WTC11 (cell line): ENCODE measurements at regions not wholly inside any gene's neighbourhood (a gene's known extent, or its start where the extent isn't known, plus 50 kb on each side); places are given as distances from the start of the nearest gene placed in this dataset.

ENCODE experiments used
- ATAC-seq: fragments of 200-7000 bp; cut with Tn5 transposase; 2 replicates; pipeline ENCODE4 v1.10.0; 2021; ENCODE audit warnings: mild to moderate bottlenecking, moderate library complexity
- CTCF ChIA-PET: fragments of 300-600 bp; sonication (Branson Sonifier 250); formaldehyde crosslinking; loops from one replicate; lab custom pipeline; 2021; ENCODE audit warnings: antibody characterized with exemption; lab: Charles Lee
- POLR2A ChIA-PET: fragments of 350-600 bp; sonication (Branson Sonifier 250); formaldehyde crosslinking; loops from one replicate; lab custom pipeline; 2021; ENCODE audit warnings: antibody characterized with exemption; lab: Charles Lee
- DNase-seq: peaks from one replicate; pipeline ENCODE4 v3.0.0; 2021; ENCODE audit warnings: low spot score
- H3K27ac Mint-ChIP-seq: 2 replicates; pipeline ENCODE4 v1.8.0; 2021; ENCODE audit warnings: mixed read lengths
- H3K27me3 Mint-ChIP-seq: 2 replicates; pipeline ENCODE4 v1.8.0; 2021; ENCODE audit warnings: low read depth, mild to moderate bottlenecking, moderate library complexity, mixed read lengths
- H3K36me3 Mint-ChIP-seq: 2 replicates; pipeline ENCODE4 v1.8.0; 2021; ENCODE audit warnings: mixed read lengths
- H3K4me1 Mint-ChIP-seq: 2 replicates; pipeline ENCODE4 v1.8.0; 2022; ENCODE audit warnings: mixed read lengths
- H3K4me3 Mint-ChIP-seq: 2 replicates; pipeline ENCODE4 v1.8.0; 2021; ENCODE audit warnings: mild to moderate bottlenecking, moderate library complexity, mixed read lengths
- H3K9me3 Mint-ChIP-seq: 2 replicates; pipeline ENCODE4 v1.8.0; 2021; ENCODE audit warnings: mixed read lengths
- CREB1 ChIP-seq: sonication (generic); formaldehyde crosslinking; IDR thresholded peaks from 2 replicates; pipeline ENCODE4 v1.8.0; 2023; ENCODE audit warnings: mild to moderate bottlenecking, missing genetic modification reagents
- FOXP1 ChIP-seq: sonication (generic); formaldehyde crosslinking; IDR thresholded peaks from 2 replicates; pipeline ENCODE4 v1.8.0; 2022; ENCODE audit warnings: missing genetic modification reagents, mild to moderate bottlenecking, moderate library complexity, borderline replicate concordance
- GABPB1 ChIP-seq: sonication (generic); formaldehyde crosslinking; IDR thresholded peaks from 2 replicates; pipeline ENCODE4 v1.8.1; 2023; ENCODE audit warnings: mild to moderate bottlenecking, missing genetic modification reagents
- IRF2 ChIP-seq: sonication (generic); formaldehyde crosslinking; IDR thresholded peaks from 2 replicates; pipeline ENCODE4 v1.8.0; 2022; ENCODE audit warnings: low read depth, missing genetic modification reagents, borderline replicate concordance
- JUN ChIP-seq: sonication (generic); formaldehyde crosslinking; IDR thresholded peaks from 2 replicates; pipeline ENCODE4 v1.8.0; 2023; ENCODE audit warnings: mild to moderate bottlenecking, missing genetic modification reagents
- NFE2L1 ChIP-seq: sonication (generic); formaldehyde crosslinking; IDR thresholded peaks from 2 replicates; pipeline ENCODE4 v1.8.1; 2023; ENCODE audit warnings: missing genetic modification reagents
- NR3C1 ChIP-seq: sonication (generic); formaldehyde crosslinking; conservative IDR thresholded peaks from 2 replicates; pipeline ENCODE4 v1.8.1; 2023; ENCODE audit warnings: low read depth, mild to moderate bottlenecking, missing genetic modification reagents
- PRRX2 ChIP-seq: fragments of 250-450 bp; sonication (Bioruptor Pico); IDR thresholded peaks from 2 replicates; pipeline ENCODE4 v1.8.0; 2021; ENCODE audit warnings: mild to moderate bottlenecking
- TEAD4 ChIP-seq: sonication (generic); formaldehyde crosslinking; IDR thresholded peaks from 2 replicates; pipeline ENCODE4 v1.8.0; 2022; ENCODE audit warnings: mild to moderate bottlenecking, missing genetic modification reagents
- ZBTB21 ChIP-seq: sonication (generic); formaldehyde crosslinking; IDR thresholded peaks from 2 replicates; pipeline ENCODE4 v1.8.1; 2023; ENCODE audit warnings: mild to moderate bottlenecking, missing genetic modification reagents, borderline replicate concordance
- ZNF138 ChIP-seq: sonication (generic); formaldehyde crosslinking; conservative IDR thresholded peaks from 2 replicates; pipeline ENCODE4 v1.8.1; 2022; ENCODE audit warnings: mild to moderate bottlenecking, moderate library complexity, missing genetic modification reagents
- ZNF219 ChIP-seq: sonication (generic); formaldehyde crosslinking; IDR thresholded peaks from 2 replicates; pipeline ENCODE4 v1.8.0; 2023; ENCODE audit warnings: missing genetic modification reagents, mild to moderate bottlenecking, borderline replicate concordance
- TF ChIP-seq, protein P1 (sequence below): sonication (generic); formaldehyde crosslinking; IDR thresholded peaks from 2 replicates; pipeline ENCODE4 v1.8.1; 2023; ENCODE audit warnings: mild to moderate bottlenecking, missing genetic modification reagents, moderate library complexity
- TF ChIP-seq, protein P2 (sequence below): sonication (generic); formaldehyde crosslinking; IDR thresholded peaks from 2 replicates; pipeline ENCODE4 v1.8.1; 2022; ENCODE audit warnings: low read depth, mild to moderate bottlenecking, moderate library complexity, missing genetic modification reagents, borderline replicate concordance
- TF ChIP-seq, protein P3 (sequence below): sonication (generic); formaldehyde crosslinking; IDR thresholded peaks from 2 replicates; pipeline ENCODE4 v1.8.0; 2023; ENCODE audit warnings: missing genetic modification reagents
- TF ChIP-seq, protein P4 (sequence below): sonication (generic); formaldehyde crosslinking; IDR thresholded peaks from 2 replicates; pipeline ENCODE4 v1.8.0; 2023; ENCODE audit warnings: mild to moderate bottlenecking, missing genetic modification reagents
- TF ChIP-seq, protein P5 (sequence below): sonication (generic); formaldehyde crosslinking; IDR thresholded peaks from 2 replicates; pipeline ENCODE4 v1.8.1; 2022; ENCODE audit warnings: low read depth, missing genetic modification reagents, borderline replicate concordance
- TF ChIP-seq, protein P6 (sequence below): fragments of 200-600 bp; IDR thresholded peaks from 2 replicates; pipeline ENCODE4 v1.8.0; 2022; ENCODE audit warnings: antibody characterized with exemption
- TF ChIP-seq, protein P7 (sequence below): sonication (generic); formaldehyde crosslinking; IDR thresholded peaks from 2 replicates; pipeline ENCODE4 v1.8.1; 2023; ENCODE audit warnings: mild to moderate bottlenecking, missing genetic modification reagents, moderate library complexity

DNA sequence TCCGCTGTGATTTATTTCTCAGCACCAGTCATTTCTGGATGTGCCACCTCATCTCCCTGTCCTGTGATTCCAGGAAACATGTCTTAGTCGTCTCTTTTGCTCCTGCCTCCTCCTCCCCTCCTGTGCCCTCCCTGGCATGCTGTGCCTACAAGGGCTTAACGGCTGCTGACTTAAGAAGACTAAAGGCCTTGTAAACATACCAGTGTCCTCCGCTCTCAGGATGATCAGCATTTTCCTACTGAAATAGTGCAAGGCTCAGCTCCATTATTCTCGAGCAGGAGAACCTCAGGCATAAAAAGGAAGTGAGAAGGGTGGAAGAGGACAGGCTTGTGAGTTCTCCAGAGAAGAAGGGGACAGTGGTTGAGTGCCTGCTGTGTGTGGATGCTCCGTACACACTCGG is 61.6 kb upstream of the RUNX3 start:
- ATAC-seq (no peak), DNase-seq (no peak)
- Mint-ChIP-seq H3K27me3 (no peaks in the 10 kb centered on the region; the same call in 1 of the 2 replicates), H3K4me1 (peaks cover 12% of the 10 kb centered on the region), H3K4me3 (no peak overlapping the region), H3K27ac (no peak overlapping the region), H3K9me3 (peaks cover 10% of the 10 kb centered on the region), H3K36me3 (no peaks in the 10 kb centered on the region)
- no peak for TF ChIP-seq JUN (CRISPR knock-in tag)
- TF ChIP-seq PRRX2 (CRISPR knock-in tag) = no peak
- TF ChIP-seq, protein P1, sequence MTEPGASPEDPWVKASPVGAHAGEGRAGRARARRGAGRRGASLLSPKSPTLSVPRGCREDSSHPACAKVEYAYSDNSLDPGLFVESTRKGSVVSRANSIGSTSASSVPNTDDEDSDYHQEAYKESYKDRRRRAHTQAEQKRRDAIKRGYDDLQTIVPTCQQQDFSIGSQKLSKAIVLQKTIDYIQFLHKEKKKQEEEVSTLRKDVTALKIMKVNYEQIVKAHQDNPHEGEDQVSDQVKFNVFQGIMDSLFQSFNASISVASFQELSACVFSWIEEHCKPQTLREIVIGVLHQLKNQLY = no peak
- no peak for TF ChIP-seq FOXP1 (CRISPR knock-in tag)
- TF ChIP-seq, protein P2, sequence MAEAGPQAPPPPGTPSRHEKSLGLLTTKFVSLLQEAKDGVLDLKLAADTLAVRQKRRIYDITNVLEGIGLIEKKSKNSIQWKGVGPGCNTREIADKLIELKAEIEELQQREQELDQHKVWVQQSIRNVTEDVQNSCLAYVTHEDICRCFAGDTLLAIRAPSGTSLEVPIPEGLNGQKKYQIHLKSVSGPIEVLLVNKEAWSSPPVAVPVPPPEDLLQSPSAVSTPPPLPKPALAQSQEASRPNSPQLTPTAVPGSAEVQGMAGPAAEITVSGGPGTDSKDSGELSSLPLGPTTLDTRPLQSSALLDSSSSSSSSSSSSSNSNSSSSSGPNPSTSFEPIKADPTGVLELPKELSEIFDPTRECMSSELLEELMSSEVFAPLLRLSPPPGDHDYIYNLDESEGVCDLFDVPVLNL (CRISPR knock-in tag) = no peak
- no peak for TF ChIP-seq GABPB1 (CRISPR knock-in tag)
- TF ChIP-seq, protein P3, sequence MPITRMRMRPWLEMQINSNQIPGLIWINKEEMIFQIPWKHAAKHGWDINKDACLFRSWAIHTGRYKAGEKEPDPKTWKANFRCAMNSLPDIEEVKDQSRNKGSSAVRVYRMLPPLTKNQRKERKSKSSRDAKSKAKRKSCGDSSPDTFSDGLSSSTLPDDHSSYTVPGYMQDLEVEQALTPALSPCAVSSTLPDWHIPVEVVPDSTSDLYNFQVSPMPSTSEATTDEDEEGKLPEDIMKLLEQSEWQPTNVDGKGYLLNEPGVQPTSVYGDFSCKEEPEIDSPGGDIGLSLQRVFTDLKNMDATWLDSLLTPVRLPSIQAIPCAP (CRISPR knock-in tag) = no peak
- TF ChIP-seq, protein P4, sequence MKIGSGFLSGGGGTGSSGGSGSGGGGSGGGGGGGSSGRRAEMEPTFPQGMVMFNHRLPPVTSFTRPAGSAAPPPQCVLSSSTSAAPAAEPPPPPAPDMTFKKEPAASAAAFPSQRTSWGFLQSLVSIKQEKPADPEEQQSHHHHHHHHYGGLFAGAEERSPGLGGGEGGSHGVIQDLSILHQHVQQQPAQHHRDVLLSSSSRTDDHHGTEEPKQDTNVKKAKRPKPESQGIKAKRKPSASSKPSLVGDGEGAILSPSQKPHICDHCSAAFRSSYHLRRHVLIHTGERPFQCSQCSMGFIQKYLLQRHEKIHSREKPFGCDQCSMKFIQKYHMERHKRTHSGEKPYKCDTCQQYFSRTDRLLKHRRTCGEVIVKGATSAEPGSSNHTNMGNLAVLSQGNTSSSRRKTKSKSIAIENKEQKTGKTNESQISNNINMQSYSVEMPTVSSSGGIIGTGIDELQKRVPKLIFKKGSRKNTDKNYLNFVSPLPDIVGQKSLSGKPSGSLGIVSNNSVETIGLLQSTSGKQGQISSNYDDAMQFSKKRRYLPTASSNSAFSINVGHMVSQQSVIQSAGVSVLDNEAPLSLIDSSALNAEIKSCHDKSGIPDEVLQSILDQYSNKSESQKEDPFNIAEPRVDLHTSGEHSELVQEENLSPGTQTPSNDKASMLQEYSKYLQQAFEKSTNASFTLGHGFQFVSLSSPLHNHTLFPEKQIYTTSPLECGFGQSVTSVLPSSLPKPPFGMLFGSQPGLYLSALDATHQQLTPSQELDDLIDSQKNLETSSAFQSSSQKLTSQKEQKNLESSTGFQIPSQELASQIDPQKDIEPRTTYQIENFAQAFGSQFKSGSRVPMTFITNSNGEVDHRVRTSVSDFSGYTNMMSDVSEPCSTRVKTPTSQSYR (CRISPR knock-in tag) = no peak
- TF ChIP-seq ZNF219 (CRISPR knock-in tag) = no peak
- TF ChIP-seq ZBTB21 = no peak
- TF ChIP-seq IRF2 = no peak
- TF ChIP-seq NFE2L1 (CRISPR knock-in tag) = no peak
- TF ChIP-seq ZNF138 = no peak
- TF ChIP-seq, protein P5, sequence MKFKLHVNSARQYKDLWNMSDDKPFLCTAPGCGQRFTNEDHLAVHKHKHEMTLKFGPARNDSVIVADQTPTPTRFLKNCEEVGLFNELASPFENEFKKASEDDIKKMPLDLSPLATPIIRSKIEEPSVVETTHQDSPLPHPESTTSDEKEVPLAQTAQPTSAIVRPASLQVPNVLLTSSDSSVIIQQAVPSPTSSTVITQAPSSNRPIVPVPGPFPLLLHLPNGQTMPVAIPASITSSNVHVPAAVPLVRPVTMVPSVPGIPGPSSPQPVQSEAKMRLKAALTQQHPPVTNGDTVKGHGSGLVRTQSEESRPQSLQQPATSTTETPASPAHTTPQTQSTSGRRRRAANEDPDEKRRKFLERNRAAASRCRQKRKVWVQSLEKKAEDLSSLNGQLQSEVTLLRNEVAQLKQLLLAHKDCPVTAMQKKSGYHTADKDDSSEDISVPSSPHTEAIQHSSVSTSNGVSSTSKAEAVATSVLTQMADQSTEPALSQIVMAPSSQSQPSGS (CRISPR knock-in tag) = no peak
- TF ChIP-seq, protein P6, sequence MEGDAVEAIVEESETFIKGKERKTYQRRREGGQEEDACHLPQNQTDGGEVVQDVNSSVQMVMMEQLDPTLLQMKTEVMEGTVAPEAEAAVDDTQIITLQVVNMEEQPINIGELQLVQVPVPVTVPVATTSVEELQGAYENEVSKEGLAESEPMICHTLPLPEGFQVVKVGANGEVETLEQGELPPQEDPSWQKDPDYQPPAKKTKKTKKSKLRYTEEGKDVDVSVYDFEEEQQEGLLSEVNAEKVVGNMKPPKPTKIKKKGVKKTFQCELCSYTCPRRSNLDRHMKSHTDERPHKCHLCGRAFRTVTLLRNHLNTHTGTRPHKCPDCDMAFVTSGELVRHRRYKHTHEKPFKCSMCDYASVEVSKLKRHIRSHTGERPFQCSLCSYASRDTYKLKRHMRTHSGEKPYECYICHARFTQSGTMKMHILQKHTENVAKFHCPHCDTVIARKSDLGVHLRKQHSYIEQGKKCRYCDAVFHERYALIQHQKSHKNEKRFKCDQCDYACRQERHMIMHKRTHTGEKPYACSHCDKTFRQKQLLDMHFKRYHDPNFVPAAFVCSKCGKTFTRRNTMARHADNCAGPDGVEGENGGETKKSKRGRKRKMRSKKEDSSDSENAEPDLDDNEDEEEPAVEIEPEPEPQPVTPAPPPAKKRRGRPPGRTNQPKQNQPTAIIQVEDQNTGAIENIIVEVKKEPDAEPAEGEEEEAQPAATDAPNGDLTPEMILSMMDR = no peak
- no peak for TF ChIP-seq NR3C1 (CRISPR knock-in tag)
- no peak for TF ChIP-seq TEAD4 (CRISPR knock-in tag)
- TF ChIP-seq, protein P7, sequence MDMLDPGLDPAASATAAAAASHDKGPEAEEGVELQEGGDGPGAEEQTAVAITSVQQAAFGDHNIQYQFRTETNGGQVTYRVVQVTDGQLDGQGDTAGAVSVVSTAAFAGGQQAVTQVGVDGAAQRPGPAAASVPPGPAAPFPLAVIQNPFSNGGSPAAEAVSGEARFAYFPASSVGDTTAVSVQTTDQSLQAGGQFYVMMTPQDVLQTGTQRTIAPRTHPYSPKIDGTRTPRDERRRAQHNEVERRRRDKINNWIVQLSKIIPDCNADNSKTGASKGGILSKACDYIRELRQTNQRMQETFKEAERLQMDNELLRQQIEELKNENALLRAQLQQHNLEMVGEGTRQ = no peak
- no peak for TF ChIP-seq CREB1 (CRISPR knock-in tag)
- ChIA-PET POLR2A (interaction anchor here (0.7 kb wide), 1 partner anchor 31 kb away, joined by 3 read pairs; no protein-coding TSS in a partner anchor), CTCF (interaction anchor here (0.6 to 1.6 kb wide), 9 partner anchors 12 to 108 kb away, joined by 3 to 6 read pairs (median 4); no protein-coding TSS in a partner anchor)
